GM23248 (cell line): ENCODE measurements at regions not wholly inside any gene's neighbourhood (a gene's known extent, or its start where the extent isn't known, plus 50 kb on each side); places are given as distances from the start of the nearest gene placed in this dataset.

Source experiments
- EZH2 ChIP-seq: fragments of 200-600 bp; sonication (generic); IDR thresholded peaks from 2 replicates; pipeline ENCODE4 v1.6.1; 2018; ENCODE audit warnings: antibody characterized with exemption, mild to moderate bottlenecking; ENCODE audit not compliant: insufficient read depth, poor library complexity, severe bottlenecking
- EZH2phosphoT487 ChIP-seq: fragments of 200-600 bp; sonication (generic); IDR thresholded peaks from 2 replicates; pipeline ENCODE4 v1.6.1; 2018; ENCODE audit warnings: antibody characterized with exemption, moderate library complexity, mild to moderate bottlenecking, low read depth; ENCODE audit not compliant: insufficient read depth

- TF ChIP-seq EZH2 (no peak), EZH2phosphoT487 (no peak)
Observed at GRCh38 chr11:90805172-90805571, 582.3 kb upstream of the CHORDC1 start.
